Islet of Langerhans (tissue), 1 donor: ENCODE measurements at regions not wholly inside any gene's neighbourhood (a gene's known extent, or its start where the extent isn't known, plus 50 kb on each side); places are given as distances from the start of the nearest gene placed in this dataset.
"Not testable (repeated sequence)": the region's sequence is repeated elsewhere in the genome, so short reads cannot be mapped to it uniquely, and the experiment has no call there.

Experiments
- FAIRE-seq: peaks from one replicate; lab custom pipeline; 2011; peaks lifted over from hg19 to GRCh38; lab: Jason Lieb, UNC

DNA sequence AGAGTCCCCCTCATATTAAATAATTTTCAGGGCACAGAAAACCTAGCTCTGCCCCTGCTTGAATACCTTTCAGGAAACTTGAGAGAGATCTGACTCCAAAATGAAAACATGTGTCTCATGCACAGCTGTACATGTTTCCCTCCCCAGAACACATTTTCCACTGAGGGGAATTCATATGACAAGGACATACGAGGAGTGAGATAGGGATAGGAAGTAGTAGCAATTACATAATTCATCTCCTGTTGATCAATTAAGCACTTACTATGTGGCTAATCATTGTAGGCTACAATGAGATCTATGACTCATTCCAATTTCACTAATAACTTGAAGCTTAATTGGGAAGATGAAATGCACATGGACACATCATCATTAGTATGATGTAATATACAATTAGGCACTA, 302.1 kb downstream of the PCDH11X start:
- not testable (repeated sequence) for FAIRE-seq

DNA sequence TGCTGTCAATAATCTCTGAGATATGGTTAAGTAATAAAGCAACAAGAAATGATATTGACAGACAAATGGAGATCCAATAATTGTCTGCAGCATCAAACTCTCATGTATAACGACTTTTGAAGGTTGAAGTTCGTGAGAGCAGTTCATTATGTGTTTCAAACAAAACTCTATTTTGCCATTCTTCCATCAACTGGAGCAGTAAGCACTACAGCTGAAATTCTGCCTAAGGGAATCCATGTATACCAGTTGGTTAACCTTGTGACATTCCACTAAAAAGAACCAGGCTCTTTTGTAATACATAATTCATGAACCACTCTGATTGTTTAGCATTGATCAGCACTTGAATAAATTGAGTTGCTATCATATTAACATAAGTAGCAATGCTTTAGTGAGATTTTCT, 311.6 kb downstream of the PCDH11X start:
- not testable (repeated sequence) for FAIRE-seq

DNA sequence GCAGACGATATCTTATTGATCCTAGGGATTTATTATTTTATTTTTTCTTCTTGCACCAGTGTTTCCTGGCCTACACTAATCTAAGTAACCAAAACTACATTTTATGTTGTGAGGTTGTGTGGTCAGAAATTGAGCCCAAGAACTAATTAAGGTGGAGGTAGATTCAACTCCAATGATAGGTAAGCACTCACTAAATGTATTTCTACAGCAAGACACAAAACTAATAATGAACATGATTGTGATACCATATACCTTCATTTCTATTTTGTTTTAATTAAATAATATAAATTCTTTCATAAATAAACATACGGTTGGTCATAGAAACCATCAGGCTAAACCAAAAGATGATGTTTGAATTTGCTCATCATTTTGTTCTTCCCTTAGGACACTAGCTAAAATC, 319.0 kb downstream of the PCDH11X start:
- not testable (repeated sequence) for FAIRE-seq

DNA sequence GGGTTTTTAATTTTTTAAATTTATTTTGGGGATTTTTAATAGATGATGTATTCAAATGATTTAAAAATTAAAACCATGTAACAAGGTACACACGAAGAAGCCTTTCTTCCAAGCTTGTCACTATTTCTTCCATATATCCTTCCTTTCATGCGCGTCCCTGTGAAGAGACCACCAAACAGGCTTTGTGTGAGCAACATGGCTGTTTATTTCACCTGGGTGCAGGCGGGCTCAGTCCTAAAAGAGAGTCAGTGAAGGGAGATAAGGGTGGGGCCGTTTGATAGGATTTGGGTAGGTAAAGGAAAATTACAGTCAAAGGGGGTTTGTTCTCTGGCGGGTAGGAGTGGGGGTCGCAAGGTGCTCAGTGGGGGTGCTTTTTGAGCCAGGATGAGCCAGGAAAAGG, 320.9 kb downstream of the PCDH11X start:
- not testable (repeated sequence) for FAIRE-seq

DNA sequence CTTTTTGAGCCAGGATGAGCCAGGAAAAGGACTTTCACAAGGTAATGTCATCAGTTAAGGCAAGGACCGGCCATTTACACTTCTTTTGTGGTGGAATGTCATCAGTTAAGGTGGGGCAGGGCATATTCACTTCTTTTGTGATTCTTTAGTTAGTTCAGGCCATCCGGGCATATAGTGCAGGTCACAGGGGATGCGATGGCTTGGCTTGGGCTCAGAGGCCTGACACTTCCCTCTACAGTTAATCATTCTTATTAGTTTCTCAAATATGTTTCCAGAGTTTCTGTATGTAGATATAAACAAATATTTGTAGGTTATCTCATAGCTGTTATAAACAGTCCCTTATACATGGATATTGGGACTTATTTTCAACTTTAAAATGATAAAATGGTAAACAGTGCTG, 326.5 kb downstream of the PCDH11X start:
- FAIRE-seq = not testable (repeated sequence)

DNA sequence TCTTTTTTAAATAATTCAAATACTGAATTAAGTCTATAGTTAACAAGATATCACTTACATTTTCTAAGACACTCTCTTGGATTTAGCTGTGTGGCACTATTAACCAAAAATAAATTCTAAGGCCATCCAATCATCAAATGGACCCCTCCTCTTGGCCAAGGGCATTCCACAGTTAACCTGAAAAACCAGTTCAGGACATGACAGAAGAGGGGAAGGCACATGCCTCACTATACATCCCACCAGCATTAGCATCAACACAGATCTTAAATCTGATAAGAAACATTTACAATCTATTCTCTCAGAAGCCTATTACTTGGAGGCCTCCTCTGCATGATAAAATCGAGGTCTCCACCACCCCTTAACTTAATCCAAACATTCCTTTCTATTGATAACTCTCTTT, 327.5 kb downstream of the PCDH11X start:
- FAIRE-seq = not testable (repeated sequence)

DNA sequence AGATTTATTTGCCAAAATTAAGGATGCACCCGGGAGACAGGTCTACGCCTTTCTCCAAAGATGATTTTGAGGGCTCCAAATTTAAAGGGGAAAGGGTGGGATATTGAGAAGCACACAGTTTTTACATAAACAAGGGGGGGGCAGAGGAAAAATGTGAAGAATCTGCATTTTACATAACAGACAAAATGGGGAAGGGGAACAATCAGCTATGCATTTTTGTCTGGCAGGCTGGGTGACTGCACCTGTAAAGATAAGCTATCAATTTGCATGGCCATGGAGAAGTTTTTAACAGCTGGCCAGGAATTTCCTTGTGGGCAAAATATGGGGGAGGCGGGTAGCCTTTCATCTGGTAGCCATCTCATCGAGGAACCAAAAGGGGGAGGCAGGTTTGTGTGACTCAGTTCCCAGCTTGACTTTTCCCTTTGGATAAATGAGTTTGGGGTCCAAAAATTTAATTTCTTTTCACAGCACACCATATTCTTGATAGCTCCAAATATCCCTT, 331.3 kb downstream of the PCDH11X start:
- not testable (repeated sequence) for FAIRE-seq

DNA sequence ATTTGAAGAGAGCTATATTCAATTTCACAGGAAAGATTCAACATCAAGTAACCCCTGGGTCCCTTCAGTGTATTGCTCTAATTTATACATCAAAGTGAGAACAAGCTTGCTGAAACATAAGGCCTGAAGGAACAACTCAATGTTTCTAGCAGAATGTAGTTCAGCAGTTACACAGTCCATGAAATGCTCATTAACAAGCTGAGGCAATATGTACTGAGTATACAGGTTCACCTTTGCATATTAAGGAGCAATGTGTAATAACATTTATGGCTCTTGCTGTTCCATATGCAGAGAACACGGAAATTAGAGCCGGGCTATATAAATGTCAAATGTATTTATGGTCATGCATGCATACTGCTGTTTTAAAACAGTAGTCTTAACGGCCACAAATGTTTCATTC, 338.5 kb downstream of the PCDH11X start:
- FAIRE-seq = not testable (repeated sequence)

DNA sequence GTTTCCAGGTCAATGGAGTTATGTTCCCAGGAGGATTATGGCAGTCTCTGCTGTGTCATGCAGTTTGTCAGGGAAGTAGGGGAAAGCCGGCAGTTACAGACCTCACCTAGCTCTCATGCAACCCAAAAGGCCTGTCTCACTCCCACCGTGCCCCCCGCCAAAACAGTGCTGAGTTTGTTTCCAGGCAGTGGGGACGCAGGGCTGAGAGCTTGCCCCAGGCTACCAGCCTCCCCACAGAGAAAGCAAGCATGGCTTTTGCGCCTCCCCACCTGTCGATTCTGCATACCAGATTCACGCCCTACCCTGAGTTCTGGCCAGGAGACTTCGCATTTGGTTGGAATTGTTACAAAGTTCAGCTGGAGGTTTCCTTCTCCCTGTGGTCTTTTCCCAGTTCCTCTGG, 383.9 kb downstream of the PCDH11X start:
- not testable (repeated sequence) for FAIRE-seq

DNA sequence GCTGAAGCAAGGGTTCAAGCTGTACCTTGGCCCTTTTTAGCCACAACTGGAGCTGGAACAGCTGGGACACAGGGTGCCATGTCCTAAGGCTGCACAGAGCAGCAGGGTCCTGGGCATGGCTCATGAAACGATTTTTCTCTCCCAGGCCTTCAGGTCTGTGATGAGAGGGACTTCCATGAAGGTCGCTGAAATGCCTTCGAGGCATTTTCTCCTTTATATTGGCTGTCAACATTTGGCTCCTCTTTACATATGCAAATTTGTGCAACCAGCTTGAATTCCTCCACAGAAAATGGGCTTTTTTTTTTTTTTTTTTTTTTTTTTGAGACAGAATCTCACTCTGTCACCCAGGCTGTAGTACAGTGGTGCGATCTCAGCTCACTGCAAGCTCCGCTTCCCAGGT, 430.8 kb downstream of the PCDH11X start:
- no peak for FAIRE-seq

DNA sequence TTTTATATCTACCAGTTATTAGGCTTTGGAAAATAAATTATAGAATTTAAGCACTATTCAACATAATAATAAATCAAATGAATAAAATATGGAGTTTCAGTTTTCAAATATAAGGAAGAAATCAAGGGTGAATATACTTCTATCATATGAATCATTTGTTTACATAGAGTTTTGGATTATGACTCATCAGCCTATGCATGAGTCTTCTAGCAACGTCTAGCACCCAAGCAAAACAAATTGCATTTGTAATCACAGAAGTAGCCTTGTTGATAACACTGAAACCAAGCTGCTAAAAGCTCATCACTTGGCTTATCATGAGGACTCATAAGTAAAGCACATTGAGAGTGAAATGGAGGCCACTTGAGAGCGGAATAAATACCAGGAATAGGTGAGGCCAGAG, 434.6 kb downstream of the PCDH11X start:
- FAIRE-seq = no peak

DNA sequence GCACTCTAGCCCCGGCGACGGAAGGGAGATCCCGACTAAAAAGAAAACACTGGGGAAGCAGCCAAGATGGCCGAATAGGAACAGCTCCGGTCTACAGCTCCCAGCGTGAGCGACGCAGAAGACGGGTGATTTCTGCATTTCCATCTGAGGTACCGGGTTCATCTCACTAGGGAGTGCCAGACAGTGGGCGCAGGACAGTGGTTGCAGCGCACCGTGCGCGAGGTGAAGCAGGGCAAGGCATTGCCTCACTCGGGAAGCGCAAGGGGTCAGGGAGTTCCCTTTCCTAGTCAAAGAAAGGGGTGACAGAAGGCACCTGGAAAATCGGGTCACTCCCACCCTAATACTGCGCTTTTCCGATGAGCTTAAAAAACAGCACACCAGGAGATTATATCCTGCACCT, 435.8 kb downstream of the PCDH11X start:
- FAIRE-seq = not testable (repeated sequence)

DNA sequence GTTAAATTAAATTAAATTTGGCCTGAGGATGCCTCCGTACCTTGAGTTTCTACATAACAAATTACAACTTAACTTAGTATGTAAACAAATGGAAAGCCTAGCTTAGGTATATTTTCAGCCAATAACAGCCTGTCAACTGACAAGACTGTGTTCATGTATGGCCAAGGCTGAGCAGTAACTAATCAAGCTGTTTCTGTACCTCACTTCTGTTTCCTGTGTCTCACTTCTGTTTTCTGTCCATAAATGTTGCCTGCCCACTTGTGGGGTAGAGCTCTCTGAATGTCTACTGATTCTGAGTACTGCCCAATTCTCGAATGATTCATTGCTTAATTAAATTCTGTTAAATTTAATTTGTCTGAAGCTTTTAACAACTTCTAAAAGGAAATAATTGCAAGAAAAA, 445.2 kb downstream of the PCDH11X start:
- FAIRE-seq = no peak

DNA sequence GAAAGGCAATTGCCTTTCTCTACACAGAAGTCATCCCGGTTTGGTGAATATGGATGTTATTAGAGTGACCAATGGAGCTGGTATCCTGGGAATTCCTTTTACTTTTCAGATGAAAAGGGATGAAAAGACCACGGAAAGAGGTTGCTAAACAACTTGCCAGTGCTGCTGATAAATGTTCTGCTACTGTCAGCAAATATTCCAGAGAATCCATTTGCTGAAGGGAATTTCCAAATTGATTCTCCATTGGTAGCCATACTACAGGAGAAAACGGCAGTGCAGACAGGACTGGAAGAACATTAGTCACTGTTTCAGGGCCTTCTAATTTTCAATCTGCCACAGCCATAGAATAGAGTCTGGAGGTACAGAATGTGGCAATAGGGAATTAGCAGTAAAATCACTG, 451.5 kb downstream of the PCDH11X start:
- FAIRE-seq = no peak

DNA sequence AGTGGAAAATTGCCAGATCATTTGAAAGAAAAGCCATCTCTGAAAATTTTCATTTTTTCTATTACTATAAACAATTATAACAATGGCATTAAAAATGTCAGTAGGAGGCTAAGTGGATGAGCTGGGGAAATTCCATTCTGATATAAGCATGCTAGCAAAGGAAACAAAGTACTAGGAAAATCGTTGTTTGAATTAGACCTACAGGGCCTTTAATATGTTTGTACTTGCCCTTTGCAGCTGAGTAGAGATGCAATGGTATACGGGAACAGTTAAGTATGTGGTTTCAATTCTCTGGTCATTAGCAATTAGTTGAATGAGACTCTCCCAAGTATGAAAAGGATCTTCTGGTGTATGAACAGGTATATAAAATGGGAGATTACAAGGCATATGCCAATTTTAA, 452.2 kb downstream of the PCDH11X start:
- FAIRE-seq = no peak

DNA sequence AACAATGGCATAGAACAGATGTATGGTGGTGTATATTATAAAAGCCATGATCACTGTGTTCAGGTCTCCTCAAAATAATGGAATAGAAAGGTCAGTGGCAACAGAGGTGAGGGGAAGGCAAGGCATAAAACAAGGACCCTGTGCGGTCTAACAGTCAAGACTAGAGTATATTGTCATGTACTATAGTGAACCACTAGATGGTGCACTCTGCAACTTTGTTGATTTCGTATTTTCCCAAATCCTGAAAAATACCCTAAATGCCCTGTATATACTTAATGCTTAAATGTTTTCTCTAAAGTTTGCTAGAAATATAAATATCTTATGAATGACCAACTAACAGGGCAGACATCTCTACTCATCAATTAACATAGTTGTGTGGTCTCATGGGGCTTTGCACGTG, 453.0 kb downstream of the PCDH11X start:
- no peak for FAIRE-seq

DNA sequence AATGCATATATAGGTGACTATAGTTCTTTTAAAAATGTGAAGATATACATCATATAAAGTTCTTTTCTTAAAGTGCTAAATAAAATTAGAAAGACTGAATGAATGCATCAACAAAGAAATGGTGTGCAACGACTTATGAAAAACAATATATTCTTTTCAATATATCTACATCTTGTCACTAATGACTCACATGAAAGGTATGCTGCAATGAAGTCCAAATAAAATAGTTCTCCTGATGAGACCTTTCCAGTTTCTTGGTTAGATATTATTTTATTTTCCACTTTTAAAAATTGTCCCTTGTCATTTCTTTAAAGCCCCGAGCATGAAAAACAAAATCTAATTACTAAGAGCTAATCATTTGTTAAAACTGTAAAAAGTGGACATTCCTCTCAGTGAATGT, 462.1 kb downstream of the PCDH11X start:
- no peak for FAIRE-seq

DNA sequence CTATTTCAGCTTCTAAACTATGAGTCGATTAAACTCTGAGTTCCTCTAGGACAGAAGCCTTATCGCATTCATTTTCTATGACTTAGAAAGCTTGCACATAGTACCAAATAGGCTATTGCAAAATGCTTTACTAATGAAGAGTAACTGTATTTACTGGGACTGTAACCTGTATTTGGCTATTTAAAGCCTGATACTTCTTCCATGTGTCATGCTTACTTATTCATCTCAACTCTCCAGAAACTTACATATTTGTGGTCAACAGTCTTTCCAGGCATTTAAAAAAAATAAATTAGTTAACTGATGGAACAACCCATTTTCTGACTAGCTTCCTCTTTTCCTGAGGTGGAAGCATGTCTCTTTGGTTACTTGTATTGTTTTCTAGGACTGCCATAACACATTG, 467.9 kb downstream of the PCDH11X start:
- no peak for FAIRE-seq

DNA sequence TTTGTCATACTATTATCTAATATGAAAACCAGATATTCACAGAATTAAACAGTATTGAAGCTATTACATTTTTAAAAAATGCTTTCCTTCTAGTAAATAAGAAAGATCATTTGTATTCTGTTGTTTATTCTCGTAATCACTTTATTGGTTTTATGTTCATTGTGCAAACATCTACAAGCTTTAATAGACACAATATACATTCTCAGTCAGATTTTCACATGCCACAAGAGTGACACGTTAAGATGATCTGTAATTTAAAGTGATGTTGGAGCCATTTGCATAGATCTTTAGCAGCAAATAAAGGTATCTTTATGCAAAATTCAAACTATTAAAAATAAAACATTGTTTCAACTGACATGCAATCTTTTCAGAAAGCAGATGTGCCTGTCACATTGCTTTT, 469.9 kb downstream of the PCDH11X start:
- FAIRE-seq = no peak

DNA sequence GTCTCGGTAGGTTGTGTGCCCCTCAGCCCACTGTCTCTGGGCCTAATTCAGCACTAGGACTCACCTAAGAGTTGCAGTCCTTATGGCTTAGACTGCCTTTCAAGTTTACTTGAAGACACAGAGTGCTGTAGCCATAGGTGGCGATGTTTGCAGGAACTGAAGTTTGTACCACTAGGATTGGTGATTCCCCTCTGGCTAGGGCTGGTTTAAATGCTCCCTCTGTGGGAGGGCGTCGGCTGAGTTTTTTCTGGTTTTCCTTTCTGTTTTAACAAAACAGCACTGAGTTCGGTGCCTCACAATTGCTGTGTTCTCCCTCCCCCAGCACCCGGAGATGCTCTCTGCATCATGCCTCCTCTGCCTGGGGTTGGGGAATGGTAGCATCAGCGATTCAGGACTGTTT, 480.9 kb downstream of the PCDH11X start:
- FAIRE-seq = no peak

DNA sequence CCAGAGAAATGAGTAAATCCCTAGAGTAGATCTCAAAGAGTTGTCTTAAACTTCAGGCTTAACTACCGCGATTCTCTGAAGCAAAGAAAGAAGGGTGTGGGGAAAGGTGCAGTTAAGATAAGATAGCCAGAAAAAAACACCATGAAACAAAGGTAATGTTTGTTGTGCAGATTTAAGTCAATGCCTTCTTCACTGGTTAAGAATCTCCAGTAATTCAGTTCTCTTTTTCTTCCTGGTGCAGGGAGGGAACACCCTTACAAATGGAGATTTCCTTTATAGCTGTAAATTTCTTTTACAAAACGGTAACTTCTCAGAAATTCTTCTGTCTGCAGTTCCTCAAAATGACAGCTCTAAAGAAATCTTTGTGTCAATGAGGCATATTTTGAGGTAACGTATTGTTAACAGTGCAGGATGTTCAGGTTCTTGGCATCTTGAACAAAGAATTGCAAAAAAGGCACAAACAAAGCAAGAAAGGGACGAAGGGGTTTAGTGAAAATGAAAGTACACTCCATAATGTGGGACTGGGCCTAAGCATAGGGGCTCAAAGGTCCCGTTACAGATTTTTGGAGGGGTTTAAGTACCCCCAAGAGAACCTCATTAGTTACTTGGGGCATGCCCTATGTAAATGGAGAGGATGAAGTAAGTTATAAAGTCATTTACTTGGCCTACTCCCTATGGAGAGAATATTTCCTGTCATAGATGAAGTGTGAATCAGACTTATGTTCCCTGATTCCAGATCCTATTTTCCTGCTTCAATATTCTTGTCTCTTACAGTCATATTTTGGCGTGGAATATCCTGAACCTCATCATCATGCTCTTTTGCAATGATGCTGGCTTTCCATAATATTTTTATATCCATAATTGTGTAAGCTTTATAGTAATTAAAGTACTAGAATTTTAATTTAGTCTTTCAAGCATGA, 492.0 kb downstream of the PCDH11X start:
- no peak for FAIRE-seq

DNA sequence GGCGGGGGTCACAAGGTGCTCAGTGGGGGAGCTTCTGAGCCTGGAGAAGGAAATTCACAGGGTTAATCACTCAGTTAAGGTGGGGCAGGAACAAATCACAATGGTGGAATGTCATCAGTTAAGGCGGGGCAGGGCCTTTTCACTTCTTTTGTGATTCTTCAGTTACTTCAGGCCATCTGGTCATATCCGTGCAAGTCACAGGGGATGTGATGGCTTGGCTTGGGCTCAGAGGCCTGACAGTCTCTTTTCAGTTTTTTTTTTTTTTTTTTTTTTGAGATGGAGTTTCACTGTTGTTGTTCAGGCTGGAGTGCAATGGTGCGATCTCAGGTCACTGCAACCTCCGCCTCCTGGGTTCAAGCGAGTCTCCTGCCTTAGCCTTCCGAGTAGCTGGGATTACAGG, 499.4 kb downstream of the PCDH11X start:
- FAIRE-seq = not testable (repeated sequence)

DNA sequence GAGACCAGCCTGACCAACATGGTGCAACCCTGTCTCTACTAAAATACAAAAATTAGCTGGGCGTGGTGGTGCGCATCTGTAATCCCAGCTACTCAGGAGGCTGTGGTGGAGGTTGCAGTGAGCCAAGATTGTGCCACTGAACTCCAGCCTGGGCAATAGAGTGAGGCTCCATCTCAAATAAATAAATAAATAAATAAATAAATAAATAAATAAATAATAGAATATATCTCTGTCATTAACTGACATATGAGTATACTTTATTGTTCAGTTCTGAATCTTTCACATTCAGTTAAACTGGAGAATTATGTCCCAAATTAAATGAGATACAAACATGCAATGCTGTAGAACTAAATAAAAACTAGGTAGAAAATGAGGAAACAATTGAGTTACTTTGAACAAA, 501.2 kb downstream of the PCDH11X start:
- FAIRE-seq = not testable (repeated sequence)

DNA sequence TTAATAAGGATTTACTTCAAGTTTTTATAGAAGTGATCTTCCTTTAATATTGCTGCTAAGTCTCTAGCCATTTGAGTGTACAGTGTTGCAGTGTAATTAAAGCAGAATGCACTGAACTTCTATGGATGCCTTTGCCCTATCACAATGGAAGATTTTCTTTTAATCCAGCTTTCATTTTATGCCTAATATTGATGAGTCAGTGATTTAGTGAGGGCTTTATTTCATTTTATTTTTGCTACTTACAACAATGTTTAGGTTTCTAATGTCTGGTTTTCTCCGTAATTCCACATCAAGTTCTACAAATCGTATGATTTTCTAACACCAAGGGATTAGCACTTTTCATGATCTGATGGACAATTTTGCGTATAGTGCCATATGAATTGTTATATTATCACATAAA, 504.1 kb downstream of the PCDH11X start:
- FAIRE-seq = peak; percentile 53
